NCI-H1092 (cell line): ENCODE measurements at regions not wholly inside any gene's neighbourhood (a gene's known extent, or its start where the extent isn't known, plus 50 kb on each side); places are given as distances from the start of the nearest gene placed in this dataset.

Experiments used
- DNase-seq: peaks from one replicate; lab custom pipeline; 2025; lab: John Stamatoyannopoulos, UW

DNA sequence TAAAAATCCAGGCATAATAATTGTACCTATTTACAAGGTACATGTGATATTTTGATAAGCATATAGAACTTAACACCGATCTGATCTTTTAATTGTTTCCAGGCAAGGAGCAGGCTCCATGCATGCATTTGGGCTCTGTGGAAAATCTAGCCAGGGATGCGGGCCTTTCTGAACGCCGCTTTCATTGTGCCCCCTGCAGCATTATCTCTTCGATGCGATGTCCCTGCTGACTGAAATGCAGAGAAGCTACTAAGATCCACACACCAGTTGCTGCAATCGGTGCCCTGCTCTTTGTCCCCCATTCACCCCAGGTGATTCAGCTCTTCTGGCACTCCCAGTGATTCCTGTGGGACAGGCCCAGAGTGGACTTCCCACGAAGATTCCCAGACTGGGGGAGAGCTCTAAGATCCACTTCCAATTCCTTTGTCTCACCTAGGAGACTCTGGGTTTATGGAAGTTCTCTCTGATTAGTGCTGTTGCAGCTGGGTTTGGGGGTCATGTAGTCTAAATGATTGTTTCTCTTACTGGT, 254.3 kb upstream of the AGA start:
- no peak for DNase-seq

DNA sequence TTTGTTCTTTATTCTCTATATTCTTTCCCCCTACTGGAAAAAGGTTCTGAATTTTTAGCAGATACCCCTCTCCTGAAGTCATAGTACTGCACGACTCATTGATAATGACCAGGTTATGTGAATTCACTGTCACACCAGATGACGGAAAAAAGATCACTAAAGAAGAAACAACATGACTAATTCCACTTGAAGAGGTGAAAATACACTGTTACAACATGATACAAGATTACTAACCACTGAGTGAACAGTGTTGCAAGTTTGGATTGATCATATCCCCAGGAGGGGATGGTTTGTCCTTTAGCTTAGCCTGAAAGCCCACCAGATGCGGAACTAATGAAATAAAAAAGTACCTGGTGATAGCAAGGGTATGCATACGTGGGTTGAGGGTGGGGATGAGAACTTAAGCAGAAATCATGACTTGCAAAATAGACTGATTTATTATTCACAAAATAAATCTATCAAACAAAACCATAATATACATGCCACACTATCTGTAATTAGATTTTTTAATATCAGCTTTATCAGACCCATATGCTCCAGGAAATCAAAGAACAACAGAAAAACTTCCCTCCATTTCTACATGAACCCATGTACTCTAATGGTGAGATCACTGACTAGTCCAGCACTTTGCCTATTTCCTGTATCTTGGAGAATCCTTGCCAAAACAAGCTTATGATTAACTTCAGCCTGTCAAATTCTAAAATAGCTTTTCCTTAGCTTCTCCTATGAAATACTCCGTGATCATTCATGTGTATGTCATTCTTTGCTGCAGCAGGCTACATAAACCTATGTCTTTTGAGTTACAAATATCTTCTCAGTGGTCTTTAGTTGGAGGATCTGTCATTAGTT, 257.4 kb upstream of the AGA start:
- DNase-seq = no peak

DNA sequence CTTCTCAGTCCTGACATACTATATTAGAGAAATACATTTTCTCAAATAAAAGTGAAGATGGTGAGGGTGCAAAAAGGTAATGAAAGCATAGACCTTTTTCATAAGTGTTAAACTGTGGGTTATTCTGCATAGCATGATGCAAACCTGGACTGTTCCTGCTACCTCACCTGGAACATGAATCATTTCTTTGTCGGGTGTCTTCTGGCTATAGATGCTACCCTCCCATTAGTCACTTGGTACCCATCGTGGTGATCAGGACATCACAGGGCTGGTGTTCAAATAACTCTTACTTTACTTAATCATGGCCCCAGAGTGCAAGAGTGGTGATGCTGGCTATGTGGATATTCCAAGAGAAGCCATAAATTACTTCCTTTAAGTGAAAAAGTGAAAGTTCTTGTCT, 264.7 kb upstream of the AGA start:
- DNase-seq = no peak

DNA sequence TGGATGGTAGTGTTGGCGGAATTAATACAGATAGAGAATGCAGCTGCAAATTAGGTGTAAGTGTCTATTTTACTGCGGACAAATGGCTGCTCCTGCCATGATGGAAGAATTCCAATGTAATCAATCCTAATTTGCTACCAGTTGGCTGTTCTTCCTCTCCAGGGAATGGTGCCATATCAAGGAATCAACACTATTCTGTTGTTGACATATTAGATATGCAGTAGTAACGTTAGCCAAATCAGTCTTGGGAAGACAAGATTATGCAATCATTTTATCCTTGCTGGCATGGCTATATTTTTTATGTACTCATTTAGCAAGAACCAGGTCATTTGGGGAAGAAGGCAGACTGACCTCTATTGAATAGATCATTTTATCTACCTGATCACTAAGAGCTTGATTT, 271.2 kb upstream of the AGA start:
- no peak for DNase-seq

DNA sequence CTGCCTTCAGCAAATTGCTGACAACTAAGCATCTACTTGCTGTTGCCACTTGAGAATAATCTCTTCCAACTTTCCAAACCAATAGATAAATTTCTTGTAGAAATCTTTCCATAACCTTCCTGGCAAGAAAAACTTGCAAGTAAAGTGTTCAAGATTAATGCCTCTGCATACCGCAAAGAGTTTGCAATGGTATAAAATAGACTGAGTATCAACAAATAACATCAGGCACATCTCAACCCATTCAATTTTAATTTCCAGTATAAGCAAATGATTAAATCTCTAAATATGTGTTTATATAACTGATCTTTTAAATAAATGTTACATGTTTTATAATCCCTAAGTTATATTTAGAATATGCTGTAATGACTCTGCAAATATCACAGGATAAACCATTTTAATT, 275.2 kb upstream of the AGA start:
- DNase-seq = no peak

DNA sequence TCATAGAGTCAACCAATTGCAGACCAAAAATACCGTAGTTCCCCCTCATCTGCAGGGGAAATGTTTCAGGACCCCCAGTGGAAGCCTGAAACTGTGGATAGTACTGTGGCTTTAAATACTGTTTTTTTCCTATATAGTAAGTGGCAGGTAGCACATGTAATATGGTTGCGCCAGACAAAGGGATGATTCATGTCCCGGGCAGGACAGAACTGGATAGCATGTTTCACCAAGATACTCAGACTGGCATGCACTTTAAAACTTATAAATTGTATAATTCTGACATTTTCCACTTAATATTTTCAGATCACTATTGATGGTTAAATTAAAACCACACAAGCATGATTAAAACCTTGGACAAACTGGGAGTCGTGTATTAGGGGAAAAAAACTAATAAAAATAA, 276.3 kb upstream of the AGA start:
- no peak for DNase-seq

DNA sequence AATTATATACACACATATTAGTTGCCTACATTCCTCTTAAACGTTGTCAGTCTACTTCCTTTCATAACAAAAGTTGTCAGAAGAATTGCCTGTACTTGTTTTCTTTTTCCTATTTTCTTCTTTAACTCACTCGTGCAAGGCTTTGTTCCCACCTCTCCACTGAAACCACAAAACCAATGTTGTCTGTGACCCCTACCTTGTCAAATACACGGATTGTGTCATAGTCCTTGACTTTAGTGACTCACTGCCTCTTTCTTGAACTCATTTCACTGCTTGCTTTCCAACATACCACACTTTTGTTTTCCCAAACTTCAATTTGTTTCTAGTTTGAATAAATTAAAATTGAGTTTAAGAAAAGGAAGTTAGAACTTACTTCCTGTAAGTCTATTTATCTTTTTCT, 283.9 kb upstream of the AGA start:
- no peak for DNase-seq

DNA sequence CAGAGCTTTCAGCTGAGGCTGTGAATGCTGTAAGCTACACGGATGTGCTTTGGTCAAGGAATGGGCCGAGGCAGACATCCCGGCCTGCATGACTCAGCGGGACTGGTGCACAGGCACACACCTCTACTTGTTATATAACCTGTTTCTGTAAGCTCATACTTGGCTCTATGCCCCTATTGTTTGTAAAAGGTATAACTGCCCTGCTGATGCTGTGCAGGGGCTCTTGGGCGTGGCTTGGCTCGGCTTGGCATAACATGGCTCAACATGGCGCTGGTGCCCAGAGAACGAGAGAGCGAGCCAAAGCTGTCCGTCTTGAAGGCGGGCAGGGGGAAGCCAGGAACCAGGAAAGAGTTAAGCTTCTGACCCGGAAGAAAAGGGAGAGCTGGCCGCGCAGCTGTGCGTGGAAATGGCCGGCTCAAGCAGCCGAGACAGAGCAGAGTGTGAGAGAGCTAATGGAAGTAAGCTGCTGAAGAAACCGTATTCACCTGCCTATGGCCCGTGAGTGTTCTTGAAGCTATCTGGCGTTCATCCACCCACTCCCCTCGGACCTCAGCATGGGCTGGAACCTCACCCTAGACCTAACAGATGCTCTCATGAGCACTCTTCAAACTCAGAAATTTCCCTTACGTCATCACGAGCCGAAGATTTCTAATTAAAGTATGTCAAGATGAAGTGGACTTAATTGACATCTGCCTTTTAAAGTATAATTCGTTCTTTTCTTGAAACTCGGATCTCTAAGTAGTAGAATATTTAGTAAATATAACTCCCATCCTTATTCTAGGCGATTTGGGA, 286.3 kb upstream of the AGA start:
- no peak for DNase-seq

DNA sequence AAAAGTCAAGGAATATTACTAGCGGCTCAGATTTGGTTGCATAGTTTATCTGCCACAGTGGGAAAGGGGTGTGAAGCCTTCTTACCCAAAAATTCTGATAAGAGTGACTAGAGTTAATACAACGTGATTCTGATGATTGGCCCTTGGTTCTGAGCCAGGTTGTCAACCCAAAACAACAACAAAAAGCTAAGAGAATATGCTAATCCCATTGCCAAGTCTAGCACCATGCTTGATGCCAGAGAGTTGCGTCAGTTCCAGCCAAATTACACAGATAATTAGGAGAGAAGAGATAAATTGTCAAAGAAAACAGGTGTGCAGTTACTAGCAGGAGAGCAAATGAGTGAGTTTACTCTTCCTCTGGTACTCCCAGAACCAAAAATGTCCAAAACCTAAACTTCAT, 287.4 kb upstream of the AGA start:
- DNase-seq = no peak

DNA sequence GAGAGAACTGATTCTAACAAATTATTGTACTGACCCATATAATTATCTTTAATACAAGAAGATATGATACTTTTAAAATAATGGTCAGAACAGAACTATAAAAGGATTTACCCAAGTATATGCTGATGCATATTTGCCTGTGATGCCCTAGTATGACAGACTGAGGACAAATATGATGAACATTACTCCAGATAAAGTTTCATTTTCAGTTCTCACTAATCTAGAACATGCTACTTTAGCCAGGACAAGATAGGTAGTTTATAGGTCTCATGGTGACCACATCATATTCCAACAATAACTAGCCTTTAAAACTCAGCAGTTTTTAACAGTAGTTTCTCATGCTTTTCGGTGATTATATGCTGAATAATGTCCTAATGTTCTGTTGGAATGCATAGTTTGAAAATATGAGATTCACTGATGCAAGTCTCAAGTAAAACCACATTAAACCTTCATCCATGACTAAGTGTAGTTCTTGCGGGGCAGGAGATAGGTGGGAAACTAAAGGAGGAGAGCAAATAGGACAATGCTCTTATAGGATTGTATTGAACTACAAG, 295.2 kb upstream of the AGA start:
- no peak for DNase-seq

DNA sequence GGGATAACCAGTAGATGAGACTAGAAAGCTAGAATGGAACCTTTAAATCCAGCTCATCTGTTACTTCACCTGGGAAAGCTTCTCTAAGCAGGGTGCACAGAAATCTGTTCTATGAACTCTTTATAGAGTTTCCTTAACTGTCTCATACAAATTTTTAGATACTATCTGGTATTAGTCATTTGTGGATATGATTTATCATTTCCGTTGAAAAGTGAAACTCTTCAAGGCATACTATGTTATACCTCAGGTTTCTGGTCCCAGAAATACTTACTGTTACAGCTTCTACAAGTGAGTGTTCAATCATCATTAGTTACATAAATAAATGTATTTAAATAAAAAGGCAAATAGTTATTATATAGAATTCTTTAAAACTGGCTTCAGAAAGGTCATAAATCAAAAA, 298.3 kb upstream of the AGA start:
- DNase-seq = no peak

DNA sequence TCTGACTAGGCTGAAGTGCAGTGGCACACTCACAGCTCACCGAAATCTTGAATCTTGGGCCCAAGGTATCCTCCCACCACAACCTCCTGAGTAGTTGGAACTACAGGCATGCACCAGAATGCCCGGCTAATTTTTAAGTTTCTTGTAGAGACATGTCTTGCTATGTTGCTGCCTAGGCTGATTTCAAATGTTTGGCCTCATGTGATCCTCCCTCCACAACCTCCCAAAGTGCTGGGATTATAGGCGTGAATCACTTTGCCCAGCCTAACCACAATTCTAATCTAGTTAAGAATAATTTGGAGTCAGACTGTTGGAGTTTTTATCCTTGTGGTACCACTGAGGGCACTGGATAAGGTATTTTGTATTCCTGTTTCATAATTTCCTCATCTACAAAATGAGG, 317.5 kb upstream of the AGA start:
- no peak for DNase-seq

DNA sequence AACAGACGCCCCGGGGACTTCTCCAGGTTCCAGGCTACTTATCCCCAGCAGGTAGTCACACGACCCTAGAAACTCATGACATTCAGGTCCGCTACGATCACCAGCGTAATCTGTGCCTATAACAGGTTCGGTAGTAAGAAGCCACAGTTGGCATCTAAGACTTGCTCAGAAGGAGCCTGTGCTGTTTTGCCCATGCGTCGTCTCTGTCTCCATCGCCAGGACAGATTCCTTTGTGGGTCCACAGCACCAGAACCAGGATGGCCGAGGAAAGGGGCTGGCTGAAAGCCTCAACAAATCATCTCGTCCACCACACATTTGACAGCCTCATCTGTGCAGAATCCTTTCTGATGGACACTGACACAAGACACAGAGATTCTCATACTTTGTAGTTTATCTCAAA, 319.5 kb upstream of the AGA start:
- no peak for DNase-seq

DNA sequence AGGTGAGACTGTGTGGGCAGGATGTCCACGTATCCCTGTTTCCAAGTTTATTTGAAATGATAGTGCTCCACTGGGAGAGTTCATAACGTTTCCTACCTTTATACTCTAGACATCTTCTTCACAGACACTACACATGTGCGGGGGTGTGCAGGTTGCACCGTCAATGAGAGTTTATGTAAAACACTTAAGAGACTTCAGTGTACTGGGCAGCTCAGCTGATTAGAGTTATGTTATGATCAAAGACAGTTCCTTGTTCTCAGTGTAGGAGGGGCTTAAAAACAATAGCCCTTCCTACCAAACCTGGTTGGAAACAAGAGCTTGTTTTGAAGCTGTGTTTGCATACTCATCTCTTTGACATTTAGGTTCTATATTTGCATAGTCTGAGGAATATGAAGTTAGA, 326.9 kb upstream of the AGA start:
- no peak for DNase-seq

DNA sequence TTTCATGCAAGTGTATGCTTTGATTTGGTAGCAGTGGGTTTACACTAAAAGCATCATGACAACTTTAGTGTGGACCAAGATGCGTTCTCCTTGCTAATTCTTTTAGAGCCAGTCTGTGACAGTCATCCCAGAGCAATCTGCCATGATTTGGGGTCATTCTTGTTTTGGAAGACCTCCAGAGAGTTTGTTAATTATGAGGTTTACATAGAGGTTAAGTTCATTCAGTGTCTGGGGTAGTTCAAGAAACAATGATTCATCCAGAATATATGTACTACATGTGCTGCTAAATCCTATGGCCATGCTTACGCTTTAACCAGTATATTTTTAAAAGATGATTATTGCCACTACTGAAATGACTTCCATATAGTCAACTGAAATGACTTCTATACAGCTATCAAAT, 328.5 kb upstream of the AGA start:
- DNase-seq = no peak

DNA sequence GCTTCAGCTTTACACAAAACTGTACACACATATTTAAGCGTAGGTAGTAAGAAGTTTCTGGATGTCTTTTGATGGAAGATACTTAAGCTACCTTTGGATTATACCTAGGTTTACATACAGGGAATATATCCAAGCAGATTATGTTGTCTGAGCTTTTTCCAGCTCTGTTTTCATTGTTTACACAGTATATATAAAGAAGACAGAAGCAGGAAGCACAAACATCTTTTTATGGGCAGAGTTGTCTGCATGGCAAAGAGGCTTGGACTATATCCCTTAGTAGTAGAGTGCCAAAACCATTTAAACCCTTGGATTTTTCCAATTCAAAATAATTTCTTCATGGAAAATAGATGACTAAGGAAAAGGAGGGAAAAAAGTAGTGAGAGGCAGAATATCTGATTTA, 329.4 kb upstream of the AGA start:
- DNase-seq = no peak

DNA sequence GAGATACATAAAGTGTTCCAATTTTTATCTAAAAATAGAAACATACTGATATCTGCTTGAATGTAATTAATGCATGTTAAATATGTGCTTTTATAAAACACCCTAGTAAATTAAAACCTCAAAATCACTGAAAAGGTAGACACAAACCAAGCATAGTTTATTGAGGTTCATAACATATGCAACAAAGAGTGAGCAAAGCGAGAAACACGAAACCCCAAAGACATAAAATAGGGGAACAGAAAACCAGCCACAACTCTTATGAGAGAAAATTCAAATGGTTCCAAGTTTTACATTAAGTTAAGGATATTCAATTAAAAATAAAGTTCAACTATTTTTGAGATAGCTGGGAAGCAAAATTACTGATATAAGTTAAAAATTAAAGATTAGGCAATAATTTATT, 336.4 kb upstream of the AGA start:
- DNase-seq = no peak

DNA sequence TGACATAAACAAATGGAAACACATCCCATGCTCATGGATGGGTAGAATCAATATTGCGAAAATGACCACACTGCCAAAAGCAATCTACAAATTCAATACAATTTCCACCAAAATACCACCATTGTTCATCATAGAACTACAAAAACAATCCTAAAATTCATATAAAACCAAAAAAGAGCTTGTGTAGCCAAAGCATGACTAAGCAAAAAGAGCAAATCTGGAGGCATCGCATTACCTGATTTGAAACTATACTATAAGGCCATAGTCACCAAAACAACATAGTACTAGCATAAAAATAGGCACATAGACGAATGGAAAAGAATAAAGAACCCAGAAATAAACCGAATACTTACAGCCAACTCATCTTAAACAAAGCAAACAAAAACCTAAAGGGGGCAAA, 342.8 kb upstream of the AGA start:
- DNase-seq = no peak

DNA sequence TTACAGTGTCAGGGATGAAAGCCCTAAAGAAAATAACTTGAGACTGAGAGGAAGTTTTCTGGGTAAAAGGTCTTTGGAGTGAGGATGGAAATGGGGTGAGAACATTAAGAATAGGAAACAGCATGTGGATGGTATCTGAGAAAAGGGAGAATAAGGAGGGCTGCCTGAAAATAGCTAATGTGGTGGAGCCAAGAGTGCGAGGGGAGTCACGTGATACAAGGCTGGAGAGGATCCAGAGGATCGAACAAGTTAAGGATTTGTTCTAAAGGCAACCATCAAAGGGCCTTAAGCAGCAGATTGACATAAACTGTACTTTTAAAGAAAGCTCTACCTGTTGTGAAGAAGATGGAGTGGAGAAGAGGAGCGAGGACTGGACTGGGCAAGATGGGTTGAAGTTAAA, 347.4 kb upstream of the AGA start:
- DNase-seq = no peak

DNA sequence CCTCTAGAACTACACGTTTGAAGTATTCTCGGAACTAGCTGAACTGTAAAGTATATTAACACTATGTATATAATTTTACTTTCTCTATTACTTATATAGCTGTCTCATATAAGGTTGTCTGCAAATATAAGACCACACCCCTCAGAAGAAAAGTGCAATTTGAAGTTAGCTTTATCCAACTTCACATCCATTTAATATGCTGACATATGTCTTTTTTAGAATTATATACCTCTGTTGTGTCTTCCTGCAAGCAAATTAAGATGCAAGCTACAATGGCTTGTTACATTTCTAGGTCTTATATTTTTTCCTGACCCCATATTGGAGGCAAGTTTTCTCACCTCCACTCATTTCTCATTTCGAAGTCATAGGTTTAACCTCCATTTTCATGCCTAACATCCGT, 349.0 kb upstream of the AGA start:
- DNase-seq = no peak

DNA sequence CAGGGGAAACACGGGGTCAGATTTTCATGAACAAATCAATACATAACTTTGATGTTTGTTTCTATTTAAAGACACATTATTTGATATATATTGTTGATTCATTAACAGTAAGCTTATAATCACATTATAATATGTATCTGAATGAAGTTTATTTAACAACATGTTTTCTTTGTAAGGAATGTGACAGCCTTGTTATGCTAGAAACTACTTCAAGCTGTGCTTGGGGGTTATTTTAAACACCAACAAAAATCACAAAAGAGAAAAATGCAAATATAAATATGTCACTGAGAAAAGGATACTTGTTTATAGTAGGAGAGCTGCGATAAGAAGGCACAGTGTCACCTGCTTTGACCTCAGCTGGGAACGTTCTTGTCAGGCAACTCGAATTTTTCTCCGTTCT, 354.6 kb upstream of the AGA start:
- no peak for DNase-seq

DNA sequence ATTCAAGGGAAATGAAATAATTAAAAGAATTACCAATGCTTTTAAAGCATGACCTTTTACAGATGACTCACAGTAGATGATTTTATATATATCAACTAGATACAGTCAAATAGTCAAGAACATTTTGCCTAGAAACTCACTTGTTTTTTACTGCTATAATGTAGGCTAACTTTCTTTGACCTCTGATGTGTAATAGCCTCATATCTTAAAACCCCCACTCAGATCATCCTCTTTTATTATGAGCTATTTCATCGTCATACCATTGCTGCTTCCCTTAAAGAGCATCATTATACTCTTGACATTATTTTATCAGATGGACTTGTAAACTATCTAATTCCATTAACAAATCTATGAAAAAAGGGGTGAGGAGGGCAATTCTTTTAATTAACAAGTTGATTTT, 355.9 kb upstream of the AGA start:
- no peak for DNase-seq

DNA sequence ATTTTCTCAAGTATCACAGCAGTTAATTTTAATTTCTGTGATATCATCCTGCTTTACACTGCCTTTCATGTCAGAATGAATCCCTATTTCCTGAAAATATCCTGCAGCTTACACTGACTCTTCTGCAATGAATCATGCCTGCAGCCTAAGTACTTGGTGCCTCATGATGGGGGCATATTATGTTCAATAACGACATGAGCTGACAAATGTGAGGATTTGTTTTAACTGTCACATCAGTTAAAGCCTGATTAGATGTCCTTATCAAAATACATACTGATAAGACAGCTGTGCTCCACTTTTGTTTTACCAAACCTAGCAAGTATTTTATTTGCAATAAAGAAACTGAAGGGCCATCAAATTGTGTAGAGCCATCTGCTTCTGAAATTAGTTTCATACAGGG, 359.9 kb upstream of the AGA start:
- no peak for DNase-seq
